H9 (cell line): ENCODE measurements at regions not wholly inside any gene's neighbourhood (a gene's known extent, or its start where the extent isn't known, plus 50 kb on each side); places are given as distances from the start of the nearest gene placed in this dataset.

ENCODE experiments used
- DNase-seq: peaks from one replicate; pipeline ENCODE4 v3.0.0-alpha.2; 2017
- H2AFZ ChIP-seq: one replicate; pipeline ENCODE4 v1.6.1; 2013; ENCODE audit warnings: mild to moderate bottlenecking, low read length, control low read depth, moderate library complexity
- H2AK5ac ChIP-seq: 2 replicates; pipeline ENCODE4 v1.6.1; 2013; ENCODE audit warnings: low read length, control low read depth, mixed read lengths; ENCODE audit not compliant: insufficient read length
- H2BK120ac ChIP-seq: one replicate; pipeline ENCODE4 v1.6.1; 2013; ENCODE audit warnings: low read depth, mild to moderate bottlenecking, low read length, control low read depth, inconsistent platforms; ENCODE audit not compliant: poor library complexity, severe bottlenecking
- H2BK12ac ChIP-seq: 2 replicates; pipeline ENCODE4 v1.6.1; 2013; ENCODE audit warnings: low read length, control low read depth, mixed read lengths, low read depth; ENCODE audit not compliant: insufficient read length
- H2BK15ac ChIP-seq: 2 replicates; pipeline ENCODE4 v1.6.1; 2013; ENCODE audit warnings: low read depth, low read length, control low read depth
- H2BK20ac ChIP-seq: one replicate; pipeline ENCODE4 v1.6.1; 2013; ENCODE audit warnings: low read depth, mild to moderate bottlenecking, low read length, control low read depth, inconsistent platforms; ENCODE audit not compliant: poor library complexity, severe bottlenecking
- H2BK5ac ChIP-seq: 2 replicates; pipeline ENCODE4 v1.6.1; 2013; ENCODE audit warnings: low read length, control low read depth, mixed read lengths; ENCODE audit not compliant: insufficient read length
- H3K14ac ChIP-seq: 2 replicates; pipeline ENCODE4 v1.6.1; 2013; ENCODE audit warnings: low read length, control low read depth; ENCODE audit not compliant: insufficient read depth
- H3K18ac ChIP-seq: 2 replicates; pipeline ENCODE4 v1.6.1; 2013; ENCODE audit warnings: low read depth, mild to moderate bottlenecking, mixed read lengths, low read length, control low read depth; ENCODE audit not compliant: insufficient read length
- H3K23ac ChIP-seq: 2 replicates; pipeline ENCODE4 v1.6.1; 2013; ENCODE audit warnings: low read length, control low read depth, mixed read lengths, low read depth; ENCODE audit not compliant: insufficient read length
- H3K23me2 ChIP-seq: 2 replicates; pipeline ENCODE4 v1.6.1; 2013; ENCODE audit warnings: low read depth, mild to moderate bottlenecking, mixed read lengths, low read length, control low read depth; ENCODE audit not compliant: insufficient read length, poor library complexity, severe bottlenecking
- H3K27ac ChIP-seq: 2 replicates; pipeline ENCODE4 v1.5.1; 2013; ENCODE audit warnings: low read length, control low read depth, mixed read lengths, low read depth; ENCODE audit not compliant: insufficient read length
- H3K27me3 ChIP-seq: 2 replicates; pipeline ENCODE4 v1.6.1; 2013; ENCODE audit warnings: low read length, control low read depth, inconsistent platforms; ENCODE audit not compliant: insufficient read depth
- H3K4ac ChIP-seq: 2 replicates; pipeline ENCODE4 v1.6.1; 2013; ENCODE audit warnings: low read depth, mild to moderate bottlenecking, control low read depth, inconsistent platforms, low read length, moderate library complexity
- H3K4me1 ChIP-seq: 2 replicates; pipeline ENCODE4 v1.6.1; 2013; ENCODE audit warnings: low read length, control low read depth, inconsistent platforms; ENCODE audit not compliant: insufficient read depth
- H3K4me2 ChIP-seq: 2 replicates; pipeline ENCODE4 v1.6.1; 2013; ENCODE audit warnings: low read length, control low read depth, mixed read lengths; ENCODE audit not compliant: insufficient read length, insufficient read depth
- H3K56ac ChIP-seq: 2 replicates; pipeline ENCODE4 v1.6.1; 2013; ENCODE audit warnings: low read depth, mild to moderate bottlenecking, mixed read lengths, low read length, control low read depth; ENCODE audit not compliant: insufficient read length
- H3K79me1 ChIP-seq: 2 replicates; pipeline ENCODE4 v1.6.1; 2013; ENCODE audit warnings: low read depth, mild to moderate bottlenecking, moderate library complexity, low read length, control low read depth, inconsistent platforms; ENCODE audit not compliant: insufficient read depth, poor library complexity, severe bottlenecking
- H3K79me2 ChIP-seq: 2 replicates; pipeline ENCODE4 v1.6.1; 2013; ENCODE audit warnings: low read length, control low read depth, inconsistent platforms; ENCODE audit not compliant: insufficient read depth
- H3K9ac ChIP-seq: 2 replicates; pipeline ENCODE4 v1.6.1; 2013; ENCODE audit warnings: low read length, control low read depth, mixed read lengths; ENCODE audit not compliant: insufficient read length; ENCODE audit errors: extremely low read depth
- H3K9me3 ChIP-seq: one replicate; pipeline ENCODE4 v1.6.1; 2013; ENCODE audit warnings: low read depth, low read length, inconsistent platforms; ENCODE audit not compliant: control insufficient read depth
- H3T11ph ChIP-seq: one replicate; pipeline ENCODE4 v1.6.1; 2013; ENCODE audit warnings: mild to moderate bottlenecking, low read length, control low read depth, inconsistent platforms
- H4K20me1 ChIP-seq: one replicate; pipeline ENCODE4 v1.6.1; 2013; ENCODE audit not compliant: control insufficient read depth, insufficient read length, insufficient read depth
- H4K5ac ChIP-seq: 2 replicates; pipeline ENCODE4 v1.6.1; 2013; ENCODE audit warnings: low read depth, mild to moderate bottlenecking, mixed read lengths, low read length, control low read depth; ENCODE audit not compliant: insufficient read length
- H4K8ac ChIP-seq: replicated peaks from 2 replicates; pipeline ENCODE4 v1.6.1; 2013; ENCODE audit warnings: low read length, control low read depth, mixed read lengths, low read depth; ENCODE audit not compliant: insufficient read length
- H4K91ac ChIP-seq: 2 replicates; pipeline ENCODE4 v1.6.1; 2013; ENCODE audit warnings: low read depth, mild to moderate bottlenecking, moderate library complexity, mixed read lengths, low read length, control low read depth; ENCODE audit not compliant: insufficient read length
- H3K27ac Mint-ChIP-seq, 3 experiments: 2 replicates in 2 of 3; 3 replicates in 1 of 3; pipeline ENCODE4 v1.8.0; 2020 to 2021; ENCODE audit warnings: mixed read lengths in 3 of 3, mild to moderate bottlenecking in 1 of 3, moderate library complexity in 1 of 3
- H3K27me3 Mint-ChIP-seq: 2 replicates; pipeline ENCODE4 v1.8.0; 2021; ENCODE audit warnings: low read depth, mild to moderate bottlenecking, moderate library complexity, mixed read lengths
- H3K36me3 Mint-ChIP-seq, 3 experiments: 2 replicates in 2 of 3; 3 replicates in 1 of 3; pipeline ENCODE4 v1.8.0; 2020 to 2021; ENCODE audit warnings: low read depth in 3 of 3, mixed read lengths in 3 of 3; ENCODE audit not compliant: insufficient read depth in 1 of 3
- H3K4me1 Mint-ChIP-seq, 2 experiments: 2 replicates each; pipeline ENCODE4 v1.8.0; 2020; ENCODE audit warnings: mixed read lengths in 2 of 2
- H3K4me3 Mint-ChIP-seq, 2 experiments: 2 replicates in 1 of 2; 3 replicates in 1 of 2; pipeline ENCODE4 v1.8.0; 2020 to 2021; ENCODE audit warnings: mild to moderate bottlenecking in 2 of 2, mixed read lengths in 2 of 2, moderate library complexity in 1 of 2
- H3K9me3 Mint-ChIP-seq, 2 experiments: 2 replicates in 1 of 2; 3 replicates in 1 of 2; pipeline ENCODE4 v1.8.0; 2020; ENCODE audit warnings: mild to moderate bottlenecking in 2 of 2, mixed read lengths in 2 of 2, moderate library complexity in 1 of 2
- WGBS: extraction: QIAGEN DNeasy Blood & Tissue Kit; methylation state at CpG from one replicate; pipeline ENCODE4 v1.1.7; 2013; ENCODE audit warnings: missing lambda C conversion rate, low lambda C conversion rate, mixed read lengths; ENCODE audit not compliant: insufficient read length; ENCODE audit errors: extremely low coverage; 5-methylcytosine and 5-hydroxymethylcytosine counted together
- TF ChIP-seq, protein P1 (sequence below): fragments of 200-600 bp; sonication (generic); conservative IDR thresholded peaks from 3 replicates; pipeline ENCODE4 v1.8.0; 2021; ENCODE audit warnings: antibody characterized with exemption, mild to moderate bottlenecking

DNA sequence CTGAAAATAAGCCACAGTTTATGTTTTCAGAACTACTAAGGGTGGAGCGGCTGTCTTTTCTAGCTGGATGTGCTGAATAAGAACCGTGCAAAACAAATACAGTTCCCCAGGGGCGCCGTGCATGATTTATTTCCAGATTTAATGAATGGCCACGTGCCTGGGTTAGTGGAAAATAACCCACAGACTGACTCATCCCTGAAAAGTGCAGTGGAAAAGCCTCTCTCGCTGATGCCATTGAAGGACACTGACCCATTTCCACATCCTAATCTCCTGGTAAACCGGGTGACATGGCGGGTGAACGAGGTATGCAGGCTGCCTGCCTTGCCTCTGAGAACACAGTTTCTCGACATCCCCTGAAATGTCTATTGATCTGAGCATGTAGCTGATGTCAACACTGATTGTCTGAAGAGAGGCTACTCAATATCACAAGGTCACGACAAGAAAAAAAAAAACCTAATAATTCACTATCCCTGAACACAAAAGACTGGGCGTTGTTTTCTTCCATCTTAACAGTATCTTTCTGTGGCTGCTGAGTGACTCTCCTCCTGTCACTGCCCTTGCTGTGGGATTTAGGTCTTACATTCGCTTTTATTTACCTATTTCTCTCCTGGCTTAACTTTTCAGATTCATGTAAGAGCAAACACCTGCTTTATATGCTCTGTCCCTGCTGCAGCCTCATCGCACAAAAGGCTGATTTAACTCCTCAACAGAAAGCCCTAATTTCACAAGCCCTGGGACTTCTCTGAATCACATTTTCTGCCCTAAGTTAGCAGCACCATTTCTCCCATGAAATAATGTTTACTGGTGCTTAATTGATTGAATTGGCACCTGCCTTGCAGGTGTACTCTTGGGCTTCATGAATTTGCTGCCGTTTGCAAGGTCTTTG is 76.9 kb upstream of the SCOC start:
- no peak overlapping the region for H2BK120ac ChIP-seq
- Mint-ChIP-seq H3K27ac (no peak overlapping the region), H3K4me1 (peaks cover 20 to 25% of the 10 kb centered on the region in 2 experiments), H3K4me3 (no peak overlapping the region), H3K36me3 (no peaks in the 10 kb centered on the region), H3K27me3 (peaks cover 7% of the 10 kb centered on the region), H3K9me3 (no peaks in the 10 kb centered on the region; a peak in 2 of 5 replicates)
- H3K79me1 ChIP-seq = no peaks in the 10 kb centered on the region
- H4K8ac ChIP-seq = no peak overlapping the region
- no peaks in the 10 kb centered on the region for H3K23me2 ChIP-seq
- no peak overlapping the region for H2AFZ ChIP-seq
- H4K91ac ChIP-seq = no peak overlapping the region
- H3K27ac ChIP-seq = no peak overlapping the region
- no peak overlapping the region for H3K9ac ChIP-seq
- no peak overlapping the region for H2BK12ac ChIP-seq
- peak overlapping the region; percentile 12 for H3K18ac ChIP-seq
- H4K20me1 ChIP-seq = no peaks in the 10 kb centered on the region
- no CpG with 5 or more reads among the region's 15 CpGs for WGBS
- H3K4me2 ChIP-seq = no peak overlapping the region
- peaks cover 3% of the 10 kb centered on the region; the same call in 1 of the 2 replicates for H3K4me1 ChIP-seq
- H2BK20ac ChIP-seq = no peak overlapping the region
- H3K79me2 ChIP-seq = no peaks in the 10 kb centered on the region
- no peaks in the 10 kb centered on the region for H3K27me3 ChIP-seq
- no peak for DNase-seq
- no peak overlapping the region for H2BK15ac ChIP-seq
- no peak overlapping the region for H4K5ac ChIP-seq
- H2BK5ac ChIP-seq = no peak overlapping the region
- no peaks in the 10 kb centered on the region for H3K9me3 ChIP-seq
- peak overlapping the region; percentile 39 for H2AK5ac ChIP-seq
- H3K4ac ChIP-seq = no peak overlapping the region
- H3K56ac ChIP-seq = no peak overlapping the region
- H3T11ph ChIP-seq = no peak overlapping the region
- no peak overlapping the region for H3K23ac ChIP-seq
- H3K14ac ChIP-seq = no peak overlapping the region
- TF ChIP-seq, protein P1, sequence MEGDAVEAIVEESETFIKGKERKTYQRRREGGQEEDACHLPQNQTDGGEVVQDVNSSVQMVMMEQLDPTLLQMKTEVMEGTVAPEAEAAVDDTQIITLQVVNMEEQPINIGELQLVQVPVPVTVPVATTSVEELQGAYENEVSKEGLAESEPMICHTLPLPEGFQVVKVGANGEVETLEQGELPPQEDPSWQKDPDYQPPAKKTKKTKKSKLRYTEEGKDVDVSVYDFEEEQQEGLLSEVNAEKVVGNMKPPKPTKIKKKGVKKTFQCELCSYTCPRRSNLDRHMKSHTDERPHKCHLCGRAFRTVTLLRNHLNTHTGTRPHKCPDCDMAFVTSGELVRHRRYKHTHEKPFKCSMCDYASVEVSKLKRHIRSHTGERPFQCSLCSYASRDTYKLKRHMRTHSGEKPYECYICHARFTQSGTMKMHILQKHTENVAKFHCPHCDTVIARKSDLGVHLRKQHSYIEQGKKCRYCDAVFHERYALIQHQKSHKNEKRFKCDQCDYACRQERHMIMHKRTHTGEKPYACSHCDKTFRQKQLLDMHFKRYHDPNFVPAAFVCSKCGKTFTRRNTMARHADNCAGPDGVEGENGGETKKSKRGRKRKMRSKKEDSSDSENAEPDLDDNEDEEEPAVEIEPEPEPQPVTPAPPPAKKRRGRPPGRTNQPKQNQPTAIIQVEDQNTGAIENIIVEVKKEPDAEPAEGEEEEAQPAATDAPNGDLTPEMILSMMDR = no peak
